22Rv1 (cell line): ENCODE measurements at regions not wholly inside any gene's neighbourhood (a gene's known extent, or its start where the extent isn't known, plus 50 kb on each side); places are given as distances from the start of the nearest gene placed in this dataset.

Experiments
- ZFX ChIP-seq: fragments of 450-650 bp; IDR thresholded peaks from 2 replicates; pipeline ENCODE4 v1.6.1; 2017; ENCODE audit warnings: antibody characterized with exemption, borderline replicate concordance
- TF ChIP-seq, protein P1 (sequence below): fragments of 450-650 bp; IDR thresholded peaks from 2 replicates; pipeline ENCODE4 v1.5.1; 2017; ENCODE audit warnings: mild to moderate bottlenecking

DNA sequence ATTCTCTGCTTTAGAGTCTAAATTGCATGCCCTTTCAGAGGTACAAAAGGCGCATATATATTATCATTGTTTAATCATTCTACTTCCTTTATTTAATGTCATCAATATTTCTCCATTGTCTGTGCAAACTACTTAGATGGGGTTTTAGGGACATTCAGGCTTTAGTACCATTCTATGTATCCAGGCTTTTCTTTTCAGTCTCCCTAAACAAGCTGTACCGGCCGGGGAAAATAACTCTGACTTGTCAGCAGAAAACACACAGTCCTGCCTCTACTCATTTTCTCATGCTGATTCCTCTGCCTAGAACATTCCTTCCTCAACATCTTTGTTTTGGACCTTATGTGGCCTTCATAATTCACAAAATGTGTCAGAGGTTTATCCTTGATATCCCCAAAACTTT lies 392.1 kb upstream of the DAB2 start:
- TF ChIP-seq, protein P1, sequence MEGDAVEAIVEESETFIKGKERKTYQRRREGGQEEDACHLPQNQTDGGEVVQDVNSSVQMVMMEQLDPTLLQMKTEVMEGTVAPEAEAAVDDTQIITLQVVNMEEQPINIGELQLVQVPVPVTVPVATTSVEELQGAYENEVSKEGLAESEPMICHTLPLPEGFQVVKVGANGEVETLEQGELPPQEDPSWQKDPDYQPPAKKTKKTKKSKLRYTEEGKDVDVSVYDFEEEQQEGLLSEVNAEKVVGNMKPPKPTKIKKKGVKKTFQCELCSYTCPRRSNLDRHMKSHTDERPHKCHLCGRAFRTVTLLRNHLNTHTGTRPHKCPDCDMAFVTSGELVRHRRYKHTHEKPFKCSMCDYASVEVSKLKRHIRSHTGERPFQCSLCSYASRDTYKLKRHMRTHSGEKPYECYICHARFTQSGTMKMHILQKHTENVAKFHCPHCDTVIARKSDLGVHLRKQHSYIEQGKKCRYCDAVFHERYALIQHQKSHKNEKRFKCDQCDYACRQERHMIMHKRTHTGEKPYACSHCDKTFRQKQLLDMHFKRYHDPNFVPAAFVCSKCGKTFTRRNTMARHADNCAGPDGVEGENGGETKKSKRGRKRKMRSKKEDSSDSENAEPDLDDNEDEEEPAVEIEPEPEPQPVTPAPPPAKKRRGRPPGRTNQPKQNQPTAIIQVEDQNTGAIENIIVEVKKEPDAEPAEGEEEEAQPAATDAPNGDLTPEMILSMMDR, result no peak
- TF ChIP-seq ZFX, result no peak
